Frontal cortex (tissue), 3 donors: ENCODE measurements at regions not wholly inside any gene's neighbourhood (a gene's known extent, or its start where the extent isn't known, plus 50 kb on each side); places are given as distances from the start of the nearest gene placed in this dataset.

Experiments
- DNase-seq, 2 donors: peaks; one replicate each; pipeline ENCODE4 v3.0.0; 2012; ENCODE audit warnings: low spot score in 2 of 2
- FAIRE-seq: peaks from 2 replicates; lab custom pipeline; 2012; peaks lifted over from hg19 to GRCh38; lab: Jason Lieb, UNC
- donor health status: control.
- donor health status: control.
- donor health status: control.

GRCh38 chr17:56074361-56074890 lies 78.8 kb upstream of the ANKFN1 start:
- no peak for FAIRE-seq
- DNase-seq: no peak

GRCh38 chr17:56076980-56077379 lies 76.3 kb upstream of the ANKFN1 start:
- no peak for DNase-seq
- FAIRE-seq: no peak

- DNase-seq (no peak), FAIRE-seq (no peak)
Measured at GRCh38 chr17:56083475-56083874, 69.8 kb upstream of the ANKFN1 start.

GRCh38 chr17:56085576-56086267 lies 67.6 kb upstream of the ANKFN1 start:
- FAIRE-seq: no peak
- DNase-seq: no peak

- DNase-seq: no peak
- FAIRE-seq: no peak
Measured at GRCh38 chr17:56087199-56087598, 66.1 kb upstream of the ANKFN1 start.

GRCh38 chr17:56096026-56096810 lies 57.1 kb upstream of the ANKFN1 start:
- DNase-seq (no peak), FAIRE-seq (no peak)

GRCh38 chr17:56098746-56099145 lies 54.5 kb upstream of the ANKFN1 start:
- FAIRE-seq: no peak

GRCh38 chr17:56099649-56100048 lies 53.6 kb upstream of the ANKFN1 start:
- FAIRE-seq (no peak), DNase-seq (no peak)

More at GRCh38 chr17:56098746-56099145, 54.5 kb upstream of the ANKFN1 start:
- DNase-seq: no peak
